ENCODE measurements at regions not wholly inside any gene's neighbourhood (a gene's known extent, or its start where the extent isn't known, plus 50 kb on each side); places are given as distances from the start of the nearest gene placed in this dataset.

GRCh38 chr18:28826107-28826506, 649.2 kb upstream of the CDH2 start:
- H3K36me3 ChIP-seq (replicated peaks; ENCODE audit: control insufficient read depth, insufficient read depth, low read length): no peaks in the 10 kb centered on the region
- no peak overlapping the region for H3K4me3 ChIP-seq (ENCODE audit: insufficient read depth, low read depth, low read length)
- no peaks in the 10 kb centered on the region for H3K27me3 ChIP-seq (ENCODE audit: control insufficient read depth, insufficient read depth, low read length)
- no peak for DNase-seq

GRCh38 chr18:28824183-28824574, 647.2 kb upstream of the CDH2 start:
- DNase-seq: no peak
- H3K27me3 ChIP-seq (ENCODE audit: control insufficient read depth, insufficient read depth, low read length): no peaks in the 10 kb centered on the region
- no peaks in the 10 kb centered on the region for H3K36me3 ChIP-seq (replicated peaks; ENCODE audit: control insufficient read depth, insufficient read depth, low read length)
- no peak overlapping the region for H3K4me3 ChIP-seq (ENCODE audit: insufficient read depth, low read depth, low read length)

GRCh38 chr18:28823506-28824182, 646.7 kb upstream of the CDH2 start:
- Histone ChIP-seq H3K4me3 (ENCODE audit: insufficient read depth, low read depth, low read length) (no peak overlapping the region), H3K27me3 (ENCODE audit: control insufficient read depth, insufficient read depth, low read length) (no peaks in the 10 kb centered on the region), H3K36me3 (replicated peaks; ENCODE audit: control insufficient read depth, insufficient read depth, low read length) (no peaks in the 10 kb centered on the region)
- no peak for DNase-seq

GRCh38 chr18:28820353-28820752, 643.4 kb upstream of the CDH2 start:
- Histone ChIP-seq H3K27me3 (ENCODE audit: control insufficient read depth, insufficient read depth, low read length) (no peaks in the 10 kb centered on the region), H3K36me3 (replicated peaks; ENCODE audit: control insufficient read depth, insufficient read depth, low read length) (no peaks in the 10 kb centered on the region)
- no peak for DNase-seq

GRCh38 chr18:28816155-28816554, 639.2 kb upstream of the CDH2 start:
- no peak for DNase-seq

More at GRCh38 chr18:28820353-28820752, 643.4 kb upstream of the CDH2 start:
- H3K4me3 ChIP-seq (ENCODE audit: insufficient read depth, low read depth, low read length): no peak overlapping the region

GRCh38 chr18:28814365-28814764, 637.4 kb upstream of the CDH2 start:
- no peaks in the 10 kb centered on the region for H3K36me3 ChIP-seq (replicated peaks; ENCODE audit: control insufficient read depth, insufficient read depth, low read length)
- H3K4me3 ChIP-seq (ENCODE audit: insufficient read depth, low read depth, low read length): no peak overlapping the region
- DNase-seq: no peak
- H3K27me3 ChIP-seq (ENCODE audit: control insufficient read depth, insufficient read depth, low read length): no peaks in the 10 kb centered on the region

More at GRCh38 chr18:28816155-28816554, 639.2 kb upstream of the CDH2 start:
- H3K4me3 ChIP-seq (ENCODE audit: insufficient read depth, low read depth, low read length): no peak overlapping the region
- no peaks in the 10 kb centered on the region for H3K36me3 ChIP-seq (replicated peaks; ENCODE audit: control insufficient read depth, insufficient read depth, low read length)
- no peaks in the 10 kb centered on the region for H3K27me3 ChIP-seq (ENCODE audit: control insufficient read depth, insufficient read depth, low read length)

- Histone ChIP-seq H3K4me3 (ENCODE audit: insufficient read depth, low read depth, low read length) (no peak overlapping the region), H3K36me3 (replicated peaks; ENCODE audit: control insufficient read depth, insufficient read depth, low read length) (no peaks in the 10 kb centered on the region), H3K27me3 (ENCODE audit: control insufficient read depth, insufficient read depth, low read length) (no peaks in the 10 kb centered on the region)
- no peak for DNase-seq
Measured at GRCh38 chr18:28808373-28808772, 631.4 kb upstream of the CDH2 start.

- H3K4me3 ChIP-seq (ENCODE audit: insufficient read depth, low read depth, low read length): no peak overlapping the region
- no peaks in the 10 kb centered on the region for H3K27me3 ChIP-seq (ENCODE audit: control insufficient read depth, insufficient read depth, low read length)
- no peak for DNase-seq
- no peaks in the 10 kb centered on the region for H3K36me3 ChIP-seq (replicated peaks; ENCODE audit: control insufficient read depth, insufficient read depth, low read length)
Measured at GRCh38 chr18:28805491-28805890, 628.6 kb upstream of the CDH2 start.

GRCh38 chr18:28804512-28805202, 627.7 kb upstream of the CDH2 start:
- no peaks in the 10 kb centered on the region for H3K36me3 ChIP-seq (replicated peaks; ENCODE audit: control insufficient read depth, insufficient read depth, low read length)
- H3K4me3 ChIP-seq (ENCODE audit: insufficient read depth, low read depth, low read length): no peak overlapping the region
- DNase-seq: no peak
- H3K27me3 ChIP-seq (ENCODE audit: control insufficient read depth, insufficient read depth, low read length): no peaks in the 10 kb centered on the region

- Histone ChIP-seq H3K27me3 (ENCODE audit: control insufficient read depth, insufficient read depth, low read length) (no peaks in the 10 kb centered on the region), H3K36me3 (replicated peaks; ENCODE audit: control insufficient read depth, insufficient read depth, low read length) (no peaks in the 10 kb centered on the region), H3K4me3 (ENCODE audit: insufficient read depth, low read depth, low read length) (no peak overlapping the region)
- no peak for DNase-seq
Measured at GRCh38 chr18:28802546-28802945, 625.6 kb upstream of the CDH2 start.

GRCh38 chr18:28801876-28802275, 624.9 kb upstream of the CDH2 start:
- no peak for DNase-seq
- Histone ChIP-seq H3K4me3 (ENCODE audit: insufficient read depth, low read depth, low read length) (no peak overlapping the region), H3K36me3 (replicated peaks; ENCODE audit: control insufficient read depth, insufficient read depth, low read length) (no peaks in the 10 kb centered on the region), H3K27me3 (ENCODE audit: control insufficient read depth, insufficient read depth, low read length) (no peaks in the 10 kb centered on the region)

GRCh38 chr18:28794459-28795245, 617.7 kb upstream of the CDH2 start:
- H3K27me3 ChIP-seq (ENCODE audit: control insufficient read depth, insufficient read depth, low read length): no peaks in the 10 kb centered on the region
- H3K36me3 ChIP-seq (replicated peaks; ENCODE audit: control insufficient read depth, insufficient read depth, low read length): no peaks in the 10 kb centered on the region
- DNase-seq: no peak
- H3K4me3 ChIP-seq (ENCODE audit: insufficient read depth, low read depth, low read length): no peak overlapping the region

GRCh38 chr18:28793901-28794300, 617.0 kb upstream of the CDH2 start:
- H3K36me3 ChIP-seq (replicated peaks; ENCODE audit: control insufficient read depth, insufficient read depth, low read length): no peaks in the 10 kb centered on the region
- DNase-seq: no peak
- no peak overlapping the region for H3K4me3 ChIP-seq (ENCODE audit: insufficient read depth, low read depth, low read length)
- no peaks in the 10 kb centered on the region for H3K27me3 ChIP-seq (ENCODE audit: control insufficient read depth, insufficient read depth, low read length)

- Histone ChIP-seq H3K4me3 (ENCODE audit: insufficient read depth, low read depth, low read length) (no peak overlapping the region), H3K27me3 (ENCODE audit: control insufficient read depth, insufficient read depth, low read length) (no peaks in the 10 kb centered on the region), H3K36me3 (replicated peaks; ENCODE audit: control insufficient read depth, insufficient read depth, low read length) (no peaks in the 10 kb centered on the region)
- DNase-seq: no peak
Measured at GRCh38 chr18:28792404-28793086, 615.6 kb upstream of the CDH2 start.

Data from H7 (cell line).